ENCODE measurements at regions not wholly inside any gene's neighbourhood (a gene's known extent, or its start where the extent isn't known, plus 50 kb on each side); places are given as distances from the start of the nearest gene placed in this dataset.

DNA sequence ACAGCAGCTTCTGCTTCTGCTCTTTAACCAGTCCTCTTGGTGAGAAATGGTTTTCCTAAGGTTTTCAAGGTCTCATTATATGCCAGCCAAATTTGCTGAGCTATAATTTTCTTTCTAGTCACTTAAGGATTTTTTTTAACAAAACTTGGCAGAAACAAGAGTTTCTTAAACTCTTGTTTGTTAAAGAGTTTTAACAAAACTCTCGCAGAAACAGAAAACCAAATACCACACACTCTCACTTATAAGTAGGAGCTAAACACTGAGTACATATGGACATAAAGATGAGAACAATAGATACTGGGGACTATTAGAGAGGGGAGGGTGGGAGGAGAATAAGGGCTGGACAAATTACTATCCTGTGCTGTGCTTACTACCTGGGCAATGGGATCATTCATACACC lies 908.3 kb downstream of the TUSC7 start:
- Histone ChIP-seq H3K9me2 (ENCODE audit: insufficient read depth) (no peaks in the 10 kb centered on the region), H3K36me3 (ENCODE audit: low read depth) (no peaks in the 10 kb centered on the region), H3K27me3 (replicated peaks; ENCODE audit: insufficient read depth) (no peaks in the 10 kb centered on the region), H3F3A (ENCODE audit: insufficient read depth) (peaks cover 11% of the 10 kb centered on the region), H3K27ac (no peak overlapping the region), H3K9me3 (ENCODE audit: low read depth) (no peaks in the 10 kb centered on the region), H4K20me1 (ENCODE audit: insufficient read depth) (no peaks in the 10 kb centered on the region), H3K4me1 (ENCODE audit: insufficient read depth) (peaks cover 13% of the 10 kb centered on the region), H3K9ac (no peak overlapping the region), H3K4me3 (no peak overlapping the region), H2AFZ (no peak overlapping the region), H3K4me2 (ENCODE audit: unreplicated experiment) (no peak overlapping the region), H3K79me2 (ENCODE audit: insufficient read depth) (no peaks in the 10 kb centered on the region)
- TF ChIP-seq EZH2phosphoT487 (IDR thresholded peaks at IDR 0.05; ENCODE audit: insufficient read depth, low read depth): no peak
- TF ChIP-seq EZH2 (IDR thresholded peaks at IDR 0.05; ENCODE audit: insufficient read depth, poor library complexity, severe bottlenecking): no peak
- DNase-seq: no peak
- in situ Hi-C loops (cut with MboI): no loop called here
- 79 to 81% methylated on average over 1 of the region's 1 CpG for WGBS, 2 experiments (ENCODE audit: low coverage in 1 of 2, low lambda C conversion rate in 2 of 2, missing lambda C conversion rate in 2 of 2)

DNA sequence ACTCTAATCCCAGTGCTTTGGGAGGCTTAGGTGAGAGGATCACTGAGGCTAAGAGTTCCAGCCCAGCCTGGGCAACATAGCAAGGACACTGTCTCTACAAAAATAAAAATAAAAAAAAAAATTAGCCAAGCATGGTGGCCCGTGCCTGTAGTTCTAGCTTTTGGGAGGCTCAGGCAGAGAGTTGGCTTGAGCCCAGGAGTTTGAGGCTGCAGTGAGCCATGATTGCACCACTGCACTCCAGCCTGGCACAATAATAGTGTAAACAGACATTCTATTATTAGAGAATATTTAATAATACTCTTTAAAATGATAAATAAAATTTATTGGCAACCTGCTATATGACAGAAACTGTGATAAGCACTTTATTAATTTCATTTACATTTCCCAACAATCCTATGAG lies 908.9 kb downstream of the TUSC7 start:
- H3K27me3 ChIP-seq (replicated peaks; ENCODE audit: insufficient read depth): no peaks in the 10 kb centered on the region
- no peaks in the 10 kb centered on the region for H4K20me1 ChIP-seq (ENCODE audit: insufficient read depth)
- no peak overlapping the region for H3K4me2 ChIP-seq (ENCODE audit: unreplicated experiment)
- DNase-seq: peak; percentile 18
- H3K36me3 ChIP-seq (ENCODE audit: low read depth): no peaks in the 10 kb centered on the region
- in situ Hi-C loops (cut with MboI): no loop called here
- no peaks in the 10 kb centered on the region for H3K9me2 ChIP-seq (ENCODE audit: insufficient read depth)
- TF ChIP-seq EZH2phosphoT487 (IDR thresholded peaks at IDR 0.05; ENCODE audit: insufficient read depth, low read depth) (no peak), EZH2 (IDR thresholded peaks at IDR 0.05; ENCODE audit: insufficient read depth, poor library complexity, severe bottlenecking) (no peak)
- peaks cover 16% of the 10 kb centered on the region for H3F3A ChIP-seq (ENCODE audit: insufficient read depth)
- WGBS, 2 experiments (ENCODE audit: low coverage in 1 of 2, low lambda C conversion rate in 2 of 2, missing lambda C conversion rate in 2 of 2): 48 to 53% methylated on average over 1 of the region's 1 CpG
- H3K9ac ChIP-seq: no peak overlapping the region
- H3K79me2 ChIP-seq (ENCODE audit: insufficient read depth): no peaks in the 10 kb centered on the region
- no peak overlapping the region for H3K4me3 ChIP-seq
- no peak overlapping the region for H2AFZ ChIP-seq
- H3K9me3 ChIP-seq (ENCODE audit: low read depth): no peaks in the 10 kb centered on the region
- no peak overlapping the region for H3K27ac ChIP-seq
- H3K4me1 ChIP-seq (ENCODE audit: insufficient read depth): peaks cover 18% of the 10 kb centered on the region

DNA sequence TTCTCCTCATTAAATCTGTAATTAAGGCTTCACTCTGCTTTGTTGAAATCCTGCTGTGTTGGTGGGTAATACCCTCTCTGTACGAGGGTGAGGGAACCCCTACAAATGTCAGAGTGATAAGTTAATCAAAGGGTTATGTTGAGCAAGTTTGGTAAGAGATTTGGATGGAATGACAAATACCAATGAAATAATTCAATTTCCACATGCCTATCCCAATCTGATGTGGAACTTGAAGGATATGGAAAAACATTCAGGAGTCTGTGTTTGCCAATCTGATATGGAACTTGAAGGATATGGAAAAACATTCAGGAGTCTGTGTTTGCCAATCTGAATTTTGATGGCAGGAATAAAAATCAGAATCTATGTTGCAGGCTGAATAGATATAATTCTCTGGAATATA lies 910.2 kb downstream of the TUSC7 start:
- H2AFZ ChIP-seq: no peak overlapping the region
- TF ChIP-seq EZH2 (IDR thresholded peaks at IDR 0.05; ENCODE audit: insufficient read depth, poor library complexity, severe bottlenecking): no peak
- no peak for TF ChIP-seq EZH2phosphoT487 (IDR thresholded peaks at IDR 0.05; ENCODE audit: insufficient read depth, low read depth)
- H3K4me3 ChIP-seq: no peak overlapping the region
- H4K20me1 ChIP-seq (ENCODE audit: insufficient read depth): no peaks in the 10 kb centered on the region
- H3K9me3 ChIP-seq (ENCODE audit: low read depth): no peaks in the 10 kb centered on the region
- H3F3A ChIP-seq (ENCODE audit: insufficient read depth): peaks cover 16% of the 10 kb centered on the region
- no peak for DNase-seq
- H3K4me2 ChIP-seq (ENCODE audit: unreplicated experiment): no peak overlapping the region
- no peaks in the 10 kb centered on the region for H3K36me3 ChIP-seq (ENCODE audit: low read depth)
- H3K4me1 ChIP-seq (ENCODE audit: insufficient read depth): peaks cover 18% of the 10 kb centered on the region
- no peak overlapping the region for H3K27ac ChIP-seq
- H3K9ac ChIP-seq: no peak overlapping the region
- WGBS, 2 experiments (ENCODE audit: low coverage in 1 of 2, low lambda C conversion rate in 2 of 2, missing lambda C conversion rate in 2 of 2): 96 to 100% methylated on average over 1 of the region's 1 CpG
- in situ Hi-C loops (cut with MboI): no loop called here
- H3K27me3 ChIP-seq (replicated peaks; ENCODE audit: insufficient read depth): no peaks in the 10 kb centered on the region
- H3K9me2 ChIP-seq (ENCODE audit: insufficient read depth): no peaks in the 10 kb centered on the region
- no peaks in the 10 kb centered on the region for H3K79me2 ChIP-seq (ENCODE audit: insufficient read depth)

DNA sequence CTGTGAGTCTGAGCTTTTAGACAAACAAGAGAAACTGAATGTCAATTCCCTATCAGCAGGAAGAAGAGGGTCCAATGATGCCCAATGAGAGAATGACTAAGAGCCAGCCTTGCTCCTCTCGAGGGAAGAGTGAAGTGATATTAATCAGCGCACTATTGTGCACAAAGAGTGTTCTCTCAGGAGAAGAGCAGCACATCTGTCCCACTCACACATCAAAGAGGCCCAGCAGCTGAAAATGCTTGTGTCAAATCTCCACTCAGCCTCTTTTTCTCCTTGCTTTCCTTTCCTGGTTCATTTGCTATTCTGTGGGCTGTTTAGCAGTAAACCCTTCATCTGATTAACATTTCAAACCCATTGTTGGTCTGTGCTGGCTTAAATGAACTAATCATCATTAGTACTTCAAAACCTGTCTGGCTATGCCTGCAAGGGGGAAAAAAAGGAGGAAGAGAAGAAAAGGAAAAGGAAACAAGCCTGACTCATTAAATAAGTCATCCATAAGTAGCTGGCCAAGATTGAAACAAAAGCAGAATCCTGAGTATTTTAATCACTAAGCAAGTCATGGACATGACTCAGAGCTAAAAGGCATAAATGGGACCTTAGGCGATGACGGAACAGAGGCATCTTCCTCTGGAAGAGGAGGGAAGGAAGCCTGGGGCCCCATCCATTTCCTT lies 912.7 kb downstream of the TUSC7 start:
- no peaks in the 10 kb centered on the region for H3K27me3 ChIP-seq (replicated peaks; ENCODE audit: insufficient read depth)
- no peaks in the 10 kb centered on the region for H3K9me3 ChIP-seq (ENCODE audit: low read depth)
- H4K20me1 ChIP-seq (ENCODE audit: insufficient read depth): no peaks in the 10 kb centered on the region
- H3K4me2 ChIP-seq (ENCODE audit: unreplicated experiment): peak overlapping the region; percentile 18
- H3K79me2 ChIP-seq (ENCODE audit: insufficient read depth): no peaks in the 10 kb centered on the region
- H3K9me2 ChIP-seq (ENCODE audit: insufficient read depth): no peaks in the 10 kb centered on the region
- H3K36me3 ChIP-seq (ENCODE audit: low read depth): no peaks in the 10 kb centered on the region
- in situ Hi-C loops (cut with MboI): no loop called here
- no peak overlapping the region for H3K9ac ChIP-seq
- peak; percentile 95 for DNase-seq
- H3K4me1 ChIP-seq (ENCODE audit: insufficient read depth): peaks cover 18% of the 10 kb centered on the region
- H3K27ac ChIP-seq: peak overlapping the region; percentile 65
- H3F3A ChIP-seq (ENCODE audit: insufficient read depth): peaks cover 16% of the 10 kb centered on the region
- 21 to 23% methylated on average over 4 of the region's 4 CpGs for WGBS, 2 experiments (ENCODE audit: low coverage in 1 of 2, low lambda C conversion rate in 2 of 2, missing lambda C conversion rate in 2 of 2)
- H3K4me3 ChIP-seq: no peak overlapping the region
- TF ChIP-seq EZH2phosphoT487 (IDR thresholded peaks at IDR 0.05; ENCODE audit: insufficient read depth, low read depth) (no peak), EZH2 (IDR thresholded peaks at IDR 0.05; ENCODE audit: insufficient read depth, poor library complexity, severe bottlenecking) (no peak)
- H2AFZ ChIP-seq: no peak overlapping the region; the same call in 1 of the 2 replicates

Measured in GM23248 (cell line).